Keratinocyte (primary cell): ENCODE measurements at regions not wholly inside any gene's neighbourhood (a gene's known extent, or its start where the extent isn't known, plus 50 kb on each side); places are given as distances from the start of the nearest gene placed in this dataset.

Source experiments
- DNase-seq: peaks from one replicate; pipeline ENCODE4 v3.0.0-alpha.2; 2011; ENCODE audit warnings: low read depth, missing footprints, low spot score
- FAIRE-seq: peaks from 2 replicates; lab custom pipeline; 2011; peaks lifted over from hg19 to GRCh38; lab: Jason Lieb, UNC
- H2AFZ ChIP-seq: 2 replicates; pipeline ENCODE4 v1.6.0; 2012; ENCODE audit warnings: low read length, control low read depth, inconsistent platforms; ENCODE audit not compliant: control insufficient read depth
- H3K27ac ChIP-seq: 2 replicates; pipeline ENCODE4 v1.5.1; 2011; ENCODE audit warnings: low read length; ENCODE audit not compliant: control insufficient read depth, insufficient read depth
- H3K27me3 ChIP-seq: 3 replicates; pipeline ENCODE4 v1.6.0; 2011; ENCODE audit warnings: low read length; ENCODE audit not compliant: control insufficient read depth, insufficient read depth; ENCODE audit errors: extremely low read depth
- H3K36me3 ChIP-seq, 2 experiments: 2 replicates in 1 of 2; 3 replicates in 1 of 2; pipeline ENCODE4 v1.5.1; 2011; ENCODE audit warnings: low read length in 2 of 2, mild to moderate bottlenecking in 1 of 2; ENCODE audit not compliant: control insufficient read depth in 2 of 2, insufficient read depth in 2 of 2; ENCODE audit errors: extremely low read depth in 1 of 2
- H3K4me1 ChIP-seq: 3 replicates; pipeline ENCODE4 v1.5.1; 2011; ENCODE audit warnings: low read length; ENCODE audit not compliant: control insufficient read depth, insufficient read depth; ENCODE audit errors: extremely low read depth
- H3K4me2 ChIP-seq: 3 replicates; pipeline ENCODE4 v1.6.0; 2011; ENCODE audit warnings: low read depth, low read length; ENCODE audit not compliant: control insufficient read depth, insufficient read depth; ENCODE audit errors: extremely low read depth
- H3K4me3 ChIP-seq, 3 experiments: fragments of 200-600 bp in 1 of 3; sonication (generic) in 1 of 3; 2 replicates in 2 of 3; 3 replicates in 1 of 3; pipeline ENCODE4 v1.5.1; 2011 to 2016; ENCODE audit warnings: low read length in 3 of 3, mild to moderate bottlenecking in 3 of 3, control low read depth in 2 of 3, inconsistent platforms in 1 of 3, low read depth in 1 of 3, mixed read lengths in 1 of 3, mixed run types in 1 of 3, moderate library complexity in 1 of 3; ENCODE audit not compliant: control insufficient read depth in 2 of 3, insufficient read depth in 2 of 3; ENCODE audit errors: extremely low read depth in 1 of 3
- H3K79me2 ChIP-seq: 2 replicates; pipeline ENCODE4 v1.6.0; 2012; ENCODE audit warnings: low read length; ENCODE audit not compliant: control insufficient read depth, insufficient read depth
- H3K9ac ChIP-seq: 3 replicates; pipeline ENCODE4 v1.6.0; 2011; ENCODE audit warnings: low read length; ENCODE audit not compliant: control insufficient read depth, insufficient read depth; ENCODE audit errors: extremely low read depth
- H3K9me1 ChIP-seq: 3 replicates; pipeline ENCODE4 v1.6.0; 2011; ENCODE audit warnings: low read length; ENCODE audit not compliant: control insufficient read depth, insufficient read depth; ENCODE audit errors: extremely low read depth
- H3K9me3 ChIP-seq: 2 replicates; pipeline ENCODE4 v1.5.1; 2012; ENCODE audit warnings: low read depth, low read length; ENCODE audit not compliant: control insufficient read depth
- H4K20me1 ChIP-seq: 3 replicates; pipeline ENCODE4 v1.6.0; 2011; ENCODE audit warnings: low read length; ENCODE audit not compliant: control insufficient read depth, insufficient read depth; ENCODE audit errors: extremely low read depth
- EZH2 ChIP-seq: IDR thresholded peaks from one replicate; pipeline ENCODE4 v1.6.1; 2012; ENCODE audit warnings: inconsistent platforms, mild to moderate bottlenecking, low read length, moderate library complexity
- dilution Hi-C: fragments of 300-500 bp; cut with MboI; formaldehyde crosslinking; loops from one replicate; pipeline ENCODE4 v1.7.0; 2020; ENCODE audit warnings: low sequenced_read_pairs; ENCODE audit not compliant: extremely low pct_ligation_motif_present
- TF ChIP-seq, protein P1 (sequence below), 3 experiments: IDR thresholded peaks in 1 of 3; conservative IDR thresholded peaks in 1 of 3; optimal IDR thresholded peaks in 1 of 3; 2 replicates in 2 of 3; 3 replicates in 1 of 3; pipeline versions ENCODE3 to v1.5.1; 2011; ENCODE audit warnings: low read length in 3 of 3, mild to moderate bottlenecking in 3 of 3, moderate library complexity in 2 of 3, control low read depth in 1 of 3, inconsistent platforms in 1 of 3; ENCODE audit not compliant: insufficient read depth in 2 of 3; ENCODE audit errors: extremely low read depth in 1 of 3

DNA sequence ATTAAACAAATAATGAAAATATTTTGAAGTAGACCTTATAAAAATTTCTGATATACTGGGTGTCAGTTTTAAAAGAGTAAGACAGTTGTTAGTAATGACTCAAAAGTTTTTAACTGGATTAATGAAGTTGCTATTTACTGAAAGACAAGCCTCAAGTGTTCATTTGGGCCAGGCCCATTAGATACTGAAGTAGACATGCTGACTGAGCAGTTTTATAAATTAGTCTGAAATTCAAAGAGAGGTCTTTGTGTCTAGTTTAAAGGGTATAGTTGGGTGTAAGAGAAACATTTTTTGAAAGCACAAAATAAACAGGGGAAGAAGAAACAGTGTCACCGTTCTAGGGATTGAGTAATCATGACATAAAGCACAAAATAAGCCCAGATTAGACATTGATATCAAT, 1577.2 kb downstream of the AMY1C start:
- no peaks in the 10 kb centered on the region for H3K9me1 ChIP-seq
- FAIRE-seq (no peak), DNase-seq (no peak)
- dilution Hi-C loops: no loop called here
- no peak overlapping the region for H3K4me3 ChIP-seq
- TF ChIP-seq, protein P1, sequence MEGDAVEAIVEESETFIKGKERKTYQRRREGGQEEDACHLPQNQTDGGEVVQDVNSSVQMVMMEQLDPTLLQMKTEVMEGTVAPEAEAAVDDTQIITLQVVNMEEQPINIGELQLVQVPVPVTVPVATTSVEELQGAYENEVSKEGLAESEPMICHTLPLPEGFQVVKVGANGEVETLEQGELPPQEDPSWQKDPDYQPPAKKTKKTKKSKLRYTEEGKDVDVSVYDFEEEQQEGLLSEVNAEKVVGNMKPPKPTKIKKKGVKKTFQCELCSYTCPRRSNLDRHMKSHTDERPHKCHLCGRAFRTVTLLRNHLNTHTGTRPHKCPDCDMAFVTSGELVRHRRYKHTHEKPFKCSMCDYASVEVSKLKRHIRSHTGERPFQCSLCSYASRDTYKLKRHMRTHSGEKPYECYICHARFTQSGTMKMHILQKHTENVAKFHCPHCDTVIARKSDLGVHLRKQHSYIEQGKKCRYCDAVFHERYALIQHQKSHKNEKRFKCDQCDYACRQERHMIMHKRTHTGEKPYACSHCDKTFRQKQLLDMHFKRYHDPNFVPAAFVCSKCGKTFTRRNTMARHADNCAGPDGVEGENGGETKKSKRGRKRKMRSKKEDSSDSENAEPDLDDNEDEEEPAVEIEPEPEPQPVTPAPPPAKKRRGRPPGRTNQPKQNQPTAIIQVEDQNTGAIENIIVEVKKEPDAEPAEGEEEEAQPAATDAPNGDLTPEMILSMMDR (optimal IDR thresholded peaks at IDR 0.05 in 1 of 3, IDR thresholded peaks at IDR 0.05 in 1 of 3, conservative IDR thresholded peaks at IDR 0.05 in 1 of 3; ENCODE audit: extremely low read depth in 1 of 3, insufficient read depth in 2 of 3, low read length in 3 of 3): no peak
- no peak for TF ChIP-seq EZH2
- H3K36me3 ChIP-seq: no peaks in the 10 kb centered on the region
- no peaks in the 10 kb centered on the region for H3K9me3 ChIP-seq
- no peaks in the 10 kb centered on the region for H3K79me2 ChIP-seq
- no peaks in the 10 kb centered on the region for H3K27me3 ChIP-seq
- no peaks in the 10 kb centered on the region for H4K20me1 ChIP-seq
- no peaks in the 10 kb centered on the region for H3K4me1 ChIP-seq
- H3K27ac ChIP-seq: no peak overlapping the region
- H2AFZ ChIP-seq: no peak overlapping the region
- no peak overlapping the region for H3K4me2 ChIP-seq
- no peak overlapping the region for H3K9ac ChIP-seq

DNA sequence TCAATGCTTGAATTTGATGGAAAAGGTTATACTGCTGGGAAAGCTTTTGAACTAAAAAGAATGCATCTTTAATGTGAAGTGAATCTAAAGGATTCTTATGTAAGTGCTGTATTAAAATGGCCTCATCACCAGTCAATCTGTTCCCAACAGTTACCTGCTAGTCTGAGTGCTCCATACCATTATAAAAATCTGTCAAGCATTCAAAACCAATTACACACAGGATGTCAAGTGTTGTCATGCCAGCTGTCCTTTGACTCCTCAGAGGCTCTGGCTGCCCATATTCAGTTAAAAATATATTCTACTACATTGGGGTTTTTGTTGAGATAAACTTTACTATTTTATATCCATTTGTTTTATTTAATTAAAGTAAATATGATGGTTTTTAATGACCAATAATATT, 1587.7 kb downstream of the AMY1C start:
- H3K9me3 ChIP-seq: no peaks in the 10 kb centered on the region
- H3K9ac ChIP-seq: no peak overlapping the region
- no peaks in the 10 kb centered on the region for H3K9me1 ChIP-seq
- no peaks in the 10 kb centered on the region for H4K20me1 ChIP-seq
- no peak for TF ChIP-seq EZH2
- TF ChIP-seq, protein P1 (optimal IDR thresholded peaks at IDR 0.05 in 1 of 3, IDR thresholded peaks at IDR 0.05 in 1 of 3, conservative IDR thresholded peaks at IDR 0.05 in 1 of 3; ENCODE audit: extremely low read depth in 1 of 3, insufficient read depth in 2 of 3, low read length in 3 of 3): no peak
- H3K79me2 ChIP-seq: no peaks in the 10 kb centered on the region
- no peak overlapping the region for H3K4me3 ChIP-seq
- H2AFZ ChIP-seq: no peak overlapping the region
- H3K4me2 ChIP-seq: no peak overlapping the region
- H3K36me3 ChIP-seq: no peaks in the 10 kb centered on the region
- no peak for DNase-seq
- H3K27ac ChIP-seq: no peak overlapping the region
- H3K4me1 ChIP-seq: no peaks in the 10 kb centered on the region
- no peaks in the 10 kb centered on the region for H3K27me3 ChIP-seq
- no peak for FAIRE-seq
- dilution Hi-C loops: no loop called here
